PFSK-1 (cell line): ENCODE measurements at regions not wholly inside any gene's neighbourhood (a gene's known extent, or its start where the extent isn't known, plus 50 kb on each side); places are given as distances from the start of the nearest gene placed in this dataset.

Experiments used
- FOXP2 ChIP-seq: optimal IDR thresholded peaks from 2 replicates; pipeline ENCODE3; 2011; ENCODE audit warnings: borderline replicate concordance, control low read depth, inconsistent platforms; ENCODE audit not compliant: insufficient read depth; ENCODE audit errors: extremely low read length, extremely low read depth
- POLR2AphosphoS5 ChIP-seq: IDR thresholded peaks from 2 replicates; pipeline ENCODE4 v1.6.1; 2012; ENCODE audit warnings: low read depth, mild to moderate bottlenecking, control low read depth, low read length, moderate library complexity
- TAF1 ChIP-seq: IDR thresholded peaks from 2 replicates; pipeline ENCODE4 v1.6.1; 2012; ENCODE audit warnings: low read length, control low read depth, borderline replicate concordance; ENCODE audit not compliant: insufficient read depth

DNA sequence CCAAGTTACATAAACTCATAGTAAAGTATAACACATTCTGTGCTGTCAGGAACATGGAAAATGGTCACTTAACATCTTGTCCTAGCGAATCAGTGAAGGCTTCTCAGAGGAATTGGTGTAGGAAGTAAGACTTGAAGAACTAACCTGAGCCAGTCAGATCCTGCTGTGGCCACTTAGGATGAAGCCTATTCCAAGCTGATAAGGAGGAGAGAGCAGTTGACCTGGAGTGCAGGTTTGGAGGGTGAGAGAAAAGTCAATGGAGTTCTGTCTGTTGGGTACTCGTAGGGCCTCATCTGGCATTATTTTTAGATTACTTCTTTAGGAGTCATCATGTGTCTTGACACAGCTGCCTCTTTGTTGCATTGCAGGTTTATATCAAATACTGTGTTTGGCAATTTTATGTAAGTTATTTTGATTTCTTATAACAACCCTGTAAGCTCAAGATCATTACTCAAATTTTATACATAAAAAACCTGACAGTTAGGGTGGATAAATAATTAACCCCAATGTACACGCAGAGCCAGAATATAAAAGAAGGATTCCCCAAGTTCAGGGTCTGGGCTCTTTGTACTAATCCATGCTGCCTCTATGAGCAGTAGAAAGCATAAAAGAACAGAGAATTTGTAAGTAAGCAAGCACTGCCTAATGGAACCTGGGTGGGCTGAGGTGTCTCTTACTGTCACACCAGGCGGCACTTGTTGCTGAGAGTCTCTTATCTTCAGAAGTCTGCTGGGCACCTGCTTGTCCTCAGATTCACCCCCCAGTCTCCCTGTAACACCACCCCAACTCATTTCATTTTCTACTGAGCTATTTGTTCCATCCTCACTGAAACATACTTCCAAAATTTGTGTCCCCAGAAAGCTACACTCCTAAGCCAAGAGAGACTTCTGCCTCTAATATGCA lies 252.1 kb upstream of the NT5C1B start:
- no peak for TF ChIP-seq FOXP2
- no peak for TF ChIP-seq TAF1
- no peak for TF ChIP-seq POLR2AphosphoS5
